ENCODE measurements at regions not wholly inside any gene's neighbourhood (a gene's known extent, or its start where the extent isn't known, plus 50 kb on each side); places are given as distances from the start of the nearest gene placed in this dataset.
"Not testable (repeated sequence)": the region's sequence is repeated elsewhere in the genome, so short reads cannot be mapped to it uniquely, and the experiment has no call there.

- no peak for DNase-seq (ENCODE audit: low spot score)
Observed at GRCh38 chr12:112616469-112617152, 174.9 kb upstream of the RPH3A start.

GRCh38 chr12:112617153-112617505, 174.4 kb upstream of the RPH3A start:
- no peak for DNase-seq (ENCODE audit: low spot score)

DNA sequence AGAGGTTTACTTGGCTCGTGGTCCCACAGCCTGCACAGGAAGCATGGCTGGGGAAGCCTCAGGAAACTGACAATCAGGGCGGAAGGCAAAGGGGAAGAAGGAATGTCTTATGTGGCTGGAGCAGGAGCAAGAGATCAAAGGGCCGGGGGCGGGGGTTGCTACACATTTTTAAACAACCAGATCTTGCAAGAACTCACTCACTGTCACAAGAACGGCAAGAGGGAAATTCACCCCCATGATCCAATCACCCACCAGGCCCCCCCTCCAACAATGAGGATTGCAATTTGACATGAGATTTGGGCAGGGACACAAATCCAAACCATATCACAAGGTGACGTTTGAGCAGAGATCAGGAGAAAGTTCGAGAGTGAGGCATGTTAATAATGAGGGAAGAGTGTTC, 163.7 kb upstream of the RPH3A start:
- DNase-seq (ENCODE audit: low spot score): no peak

- not testable (repeated sequence) for DNase-seq (ENCODE audit: low spot score)
Observed at GRCh38 chr12:112631974-112632373, 159.6 kb upstream of the RPH3A start.

DNA sequence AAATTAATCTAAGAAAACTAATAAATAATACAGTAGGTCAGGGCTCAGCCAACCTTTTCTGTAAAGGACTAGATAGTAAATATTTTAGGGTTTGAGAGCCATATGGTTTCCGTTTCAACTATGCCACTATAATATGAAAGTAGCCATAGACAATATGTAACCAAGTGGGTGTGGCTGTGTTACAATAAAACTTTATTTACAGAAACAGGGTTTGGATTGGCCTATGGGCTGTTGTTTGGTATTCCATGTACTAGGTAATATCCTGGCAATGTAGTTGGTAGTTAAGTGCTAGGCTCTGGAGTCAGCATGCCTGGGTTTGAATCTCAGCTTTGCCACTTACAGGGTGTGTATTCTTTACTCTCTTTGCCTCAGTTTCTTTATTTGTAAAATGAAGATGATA, 156.5 kb upstream of the RPH3A start:
- no peak for DNase-seq (ENCODE audit: low spot score)

- DNase-seq (ENCODE audit: low spot score): no peak
Observed at GRCh38 chr12:112638420-112638819, 153.1 kb upstream of the RPH3A start.

GRCh38 chr12:112645586-112645985, 146.0 kb upstream of the RPH3A start:
- no peak for DNase-seq (ENCODE audit: low spot score)

DNA sequence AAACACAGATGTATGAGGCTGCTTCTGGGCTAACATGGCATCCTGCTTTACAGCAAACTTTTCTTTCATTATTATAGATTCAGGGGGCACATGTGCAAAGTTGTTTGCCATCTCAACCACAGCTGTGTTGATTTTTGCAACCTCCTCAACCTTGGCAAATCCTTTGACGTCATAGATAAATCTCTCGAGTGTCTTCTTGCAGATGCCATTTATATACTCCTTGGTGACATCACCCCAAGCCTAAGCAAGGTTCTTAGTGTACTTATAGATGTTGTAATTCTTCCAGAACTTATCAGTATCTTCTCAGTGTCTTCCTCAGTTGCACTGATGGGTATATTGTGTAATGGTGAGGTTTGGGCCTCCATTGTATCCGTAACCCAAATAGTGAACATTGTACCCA, 135.4 kb upstream of the RPH3A start:
- no peak for DNase-seq (ENCODE audit: low spot score)

DNA sequence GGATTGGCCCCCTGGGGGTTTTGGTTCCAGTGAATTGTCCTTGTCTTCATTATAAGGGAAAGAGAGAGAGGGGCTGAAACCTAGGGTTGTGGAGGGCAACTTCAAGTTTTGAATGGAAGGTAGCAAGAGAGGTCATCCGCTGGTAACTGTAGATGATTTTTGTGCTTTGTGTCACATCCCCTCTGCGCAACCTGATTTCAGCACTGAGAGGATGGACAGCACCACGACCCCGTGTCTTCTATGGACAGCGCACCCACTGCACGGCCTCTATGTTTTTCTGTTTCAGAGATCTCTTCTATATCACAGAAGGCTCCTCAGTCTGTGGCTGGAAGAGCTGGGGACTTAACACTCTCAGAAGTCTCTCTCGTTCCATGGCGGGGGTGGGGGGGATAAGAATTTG, 127.0 kb upstream of the RPH3A start:
- peak; percentile 16 for DNase-seq (ENCODE audit: low spot score)

- DNase-seq (ENCODE audit: low spot score): no peak
Observed at GRCh38 chr12:112665958-112666357, 125.6 kb upstream of the RPH3A start.

- no peak for DNase-seq (ENCODE audit: low spot score)
Observed at GRCh38 chr12:112671564-112671963, 120.0 kb upstream of the RPH3A start.

- no peak for DNase-seq (ENCODE audit: low spot score)
Observed at GRCh38 chr12:112674539-112674938, 117.0 kb upstream of the RPH3A start.

DNA sequence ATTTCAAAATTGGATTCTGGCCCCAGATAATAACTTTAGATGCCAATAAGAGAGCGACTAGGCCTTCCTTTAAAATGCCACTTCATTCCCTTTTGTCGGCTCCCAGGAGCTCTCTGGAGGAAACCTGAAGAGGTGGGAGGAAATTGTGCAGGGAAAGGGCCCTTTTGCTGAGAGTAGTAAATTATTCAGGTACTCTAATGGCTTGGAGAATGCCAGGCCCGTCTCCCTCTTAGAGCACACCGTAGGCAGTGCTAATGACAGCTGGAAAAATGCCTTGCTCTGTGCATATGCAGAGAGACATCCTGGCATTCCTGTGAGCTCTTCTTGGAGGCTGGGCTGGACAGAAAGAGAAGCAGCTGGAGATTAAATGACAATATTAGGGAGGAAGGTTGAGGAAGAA, 115.0 kb upstream of the RPH3A start:
- DNase-seq (ENCODE audit: low spot score): no peak

DNA sequence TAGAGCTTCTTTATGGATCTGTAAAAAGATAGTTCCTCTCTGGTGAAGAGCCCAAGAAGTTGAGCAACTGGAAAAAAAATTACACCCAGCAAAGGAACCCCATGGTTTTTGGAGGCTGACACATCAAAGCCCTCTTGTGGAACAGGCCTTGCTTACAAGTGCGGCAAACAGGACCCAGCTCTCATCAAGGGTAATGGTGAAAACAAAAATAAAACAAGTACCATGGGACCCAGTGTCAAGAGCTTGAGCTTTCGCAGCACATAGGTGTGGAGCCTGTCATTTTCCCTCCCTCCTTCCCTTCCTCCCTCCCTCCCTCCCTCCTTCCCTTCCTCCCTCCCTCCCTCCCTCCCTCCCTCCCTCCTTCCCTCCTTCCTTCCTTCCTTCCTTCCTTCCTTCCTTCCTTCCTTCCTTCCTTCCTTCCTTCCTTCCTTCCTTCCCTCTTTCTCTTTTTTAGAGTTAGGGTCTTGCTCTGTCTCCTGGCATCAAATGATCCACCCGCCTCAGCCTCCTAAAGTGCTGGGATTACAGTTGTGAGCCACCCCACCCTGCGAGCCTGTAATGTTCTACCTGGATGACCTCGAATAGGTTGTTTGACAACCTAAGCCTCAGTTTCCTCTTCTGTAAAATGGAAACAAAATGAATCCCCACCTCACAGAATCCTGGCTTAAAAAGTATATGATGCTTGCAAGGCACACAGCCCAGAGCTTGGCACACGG, 114.3 kb upstream of the RPH3A start:
- DNase-seq (ENCODE audit: low spot score): no peak

GRCh38 chr12:112680993-112681392, 110.6 kb upstream of the RPH3A start:
- DNase-seq (ENCODE audit: low spot score): no peak

DNA sequence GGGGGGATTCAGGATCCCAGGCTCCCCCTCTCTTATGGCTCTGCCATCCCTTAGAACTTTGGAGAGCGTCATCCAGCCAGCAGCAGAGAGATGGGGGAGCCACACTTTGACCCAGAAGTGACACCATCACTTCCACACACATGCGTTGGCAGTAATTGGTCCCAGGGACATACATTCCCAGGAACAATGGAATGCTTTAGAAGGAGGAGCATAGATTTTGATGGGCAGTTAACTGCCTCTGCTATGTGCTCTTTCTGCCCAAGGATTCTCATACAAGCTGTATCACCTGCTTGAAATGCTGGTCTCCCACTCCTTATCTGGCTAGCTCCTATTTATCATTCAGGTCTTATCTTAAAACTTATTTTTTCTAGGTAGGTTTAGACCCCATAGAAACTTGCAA, 109.0 kb upstream of the RPH3A start:
- DNase-seq (ENCODE audit: low spot score): no peak

GRCh38 chr12:112684742-112685141, 106.8 kb upstream of the RPH3A start:
- DNase-seq (ENCODE audit: low spot score): no peak

DNA sequence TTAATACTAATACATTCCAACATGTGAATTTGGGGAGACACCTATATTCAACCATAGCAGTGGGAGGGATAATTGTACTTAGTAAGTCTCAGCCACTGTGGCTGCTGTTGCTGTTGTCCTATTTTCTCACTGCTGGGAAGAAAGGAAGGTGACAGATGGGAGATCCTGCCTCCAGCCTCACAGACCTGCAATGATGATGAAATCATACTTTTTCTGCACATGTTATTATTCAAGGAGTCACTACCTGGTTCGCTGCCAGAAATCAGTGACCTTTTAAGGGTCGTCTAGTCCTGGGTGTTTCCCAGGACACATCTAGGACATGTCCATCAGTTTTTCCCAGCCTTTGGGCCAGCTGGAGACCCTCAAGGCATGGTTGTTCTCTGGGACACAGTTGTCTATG, 106.2 kb upstream of the RPH3A start:
- DNase-seq (ENCODE audit: low spot score): no peak

DNA sequence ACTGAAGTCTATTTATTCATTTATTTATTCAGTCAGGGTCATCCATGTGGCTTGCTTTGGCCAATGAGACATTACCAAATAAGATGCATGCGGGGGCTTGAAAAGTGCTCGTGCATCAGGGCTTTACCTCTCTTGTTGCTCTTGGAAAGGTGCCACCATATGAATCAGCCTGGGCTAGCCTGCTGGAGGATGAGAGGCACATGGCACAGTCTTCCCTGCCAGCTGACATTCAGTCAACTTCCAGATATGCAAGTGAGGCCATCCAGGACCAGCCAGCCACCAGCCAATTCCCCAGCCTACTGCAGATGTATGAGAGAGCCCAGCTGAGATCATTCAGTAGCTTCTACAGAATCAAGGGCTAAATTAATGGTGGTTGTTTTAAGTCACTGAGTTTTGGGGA, 105.2 kb upstream of the RPH3A start:
- no peak for DNase-seq (ENCODE audit: low spot score)

DNA sequence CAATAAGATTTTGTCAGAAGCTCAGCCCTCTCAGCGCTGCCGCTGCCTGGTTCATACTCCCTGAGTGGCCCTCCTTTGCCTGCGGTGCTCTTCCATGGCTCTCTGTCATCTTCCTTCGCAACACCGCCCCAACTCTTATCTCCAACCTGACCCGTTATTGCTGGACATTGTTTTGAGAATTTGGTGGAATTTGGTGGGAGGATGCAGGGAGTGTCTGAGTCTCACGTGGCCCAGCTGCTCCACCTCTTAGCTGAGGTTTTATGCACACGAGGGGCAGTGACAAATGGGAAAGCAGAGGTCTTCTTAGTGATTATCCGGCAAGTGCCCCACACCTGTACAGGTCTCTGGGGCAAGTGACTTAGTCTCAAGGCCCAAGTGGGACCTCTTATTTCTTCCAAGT, 97.5 kb upstream of the RPH3A start:
- no peak for DNase-seq (ENCODE audit: low spot score)

DNA sequence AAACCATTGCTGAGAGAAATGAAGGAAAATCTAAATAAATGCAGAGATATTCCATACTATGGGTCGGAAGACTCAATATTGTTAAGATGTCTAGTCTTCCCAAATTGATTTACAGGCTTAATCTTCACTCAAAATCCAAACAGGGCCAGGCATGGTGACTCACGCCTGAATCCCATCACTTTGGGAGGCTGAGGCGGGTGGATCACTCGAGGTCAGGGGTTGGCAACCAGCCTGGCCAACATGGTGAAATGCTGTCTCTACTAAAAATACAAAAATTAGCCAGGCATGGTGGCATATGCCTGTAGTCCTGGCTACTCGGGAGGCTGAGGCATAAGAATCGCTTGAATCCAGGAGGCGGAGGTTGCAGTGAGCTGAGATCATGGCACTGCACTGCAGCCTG, 94.1 kb upstream of the RPH3A start:
- not testable (repeated sequence) for DNase-seq (ENCODE audit: low spot score)

- DNase-seq (ENCODE audit: low spot score): no peak
Observed at GRCh38 chr12:112705037-112705632, 86.4 kb upstream of the RPH3A start.

DNA sequence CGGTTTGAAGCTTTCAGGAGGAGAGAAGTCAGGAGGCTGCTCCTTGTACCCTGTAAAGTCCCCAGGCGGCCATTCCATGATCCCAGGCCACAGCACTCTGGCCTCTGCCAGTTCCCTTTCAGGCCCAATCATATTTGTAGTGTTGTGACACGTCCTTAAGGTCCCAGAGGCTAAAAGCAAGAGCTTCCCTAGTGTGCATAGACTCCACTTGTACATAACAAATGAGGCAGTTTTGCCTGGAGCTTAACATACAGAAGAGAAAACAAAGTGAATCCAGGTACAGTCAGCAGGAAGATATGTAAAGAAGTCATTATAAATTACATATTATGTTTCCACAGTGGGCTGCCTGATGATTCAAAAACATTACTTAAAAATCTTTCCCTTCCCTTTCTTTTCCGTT, 81.1 kb upstream of the RPH3A start:
- no peak for DNase-seq (ENCODE audit: low spot score)

DNA sequence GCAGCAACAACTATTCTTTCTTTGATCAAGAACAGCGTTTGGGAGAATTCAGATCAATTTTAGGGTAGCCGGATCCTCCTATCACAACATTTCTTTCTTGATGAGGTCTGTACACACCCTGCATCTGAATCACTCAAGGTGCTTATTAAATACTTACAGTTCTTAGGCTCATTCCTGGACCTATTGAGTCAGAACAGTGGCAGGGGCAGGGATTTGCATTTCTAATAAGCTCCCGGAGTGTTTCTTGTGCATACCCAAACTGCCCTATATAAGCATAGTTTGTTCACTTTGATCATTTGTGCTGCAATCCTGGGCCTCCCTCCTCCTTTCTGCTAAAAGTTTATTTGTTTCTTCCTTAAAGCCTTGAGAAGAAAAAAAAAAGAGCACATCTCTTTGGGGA, 80.5 kb upstream of the RPH3A start:
- no peak for DNase-seq (ENCODE audit: low spot score)

Measured in AG20443 (cell line).